Tibial nerve (tissue), 3 donors: ENCODE measurements at regions not wholly inside any gene's neighbourhood (a gene's known extent, or its start where the extent isn't known, plus 50 kb on each side); places are given as distances from the start of the nearest gene placed in this dataset.

Experiments
- EP300 ChIP-seq, 2 donors: sonication (generic); formaldehyde crosslinking; IDR thresholded peaks; one replicate each; pipeline ENCODE4 v1.6.1; 2017; ENCODE audit warnings: antibody characterized with exemption in 2 of 2, mild to moderate bottlenecking in 1 of 2
- POLR2A ChIP-seq, 2 donors: fragments of 450-650 bp; IDR thresholded peaks; one replicate each; pipeline ENCODE4 v1.6.1; 2017; ENCODE audit warnings: antibody characterized with exemption in 2 of 2, mild to moderate bottlenecking in 2 of 2, moderate library complexity in 2 of 2

- TF ChIP-seq POLR2A (IDR thresholded peaks at IDR 0.05) (no peak), EP300 (IDR thresholded peaks at IDR 0.05) (no peak)
Observed at GRCh38 chr20:48331518-48332286, 496.1 kb downstream of the PREX1 start.
